Cardiac fibroblast (primary cell): ENCODE measurements at regions not wholly inside any gene's neighbourhood (a gene's known extent, or its start where the extent isn't known, plus 50 kb on each side); places are given as distances from the start of the nearest gene placed in this dataset.
A peak's percentile ranks its signal among the peaks of the same experiment; 100 is the strongest.

Experiments
- DNase-seq, 2 donors: peaks; one replicate each; pipeline versions ENCODE4 v3.0.0 to v3.0.0-alpha.2; 2010; ENCODE audit warnings: low read depth in 2 of 2
- H3K4me3 ChIP-seq, 2 donors: replicated peaks in 1 of 2; 1 replicate in 1 of 2; 2 replicates in 1 of 2; pipeline ENCODE4 v1.5.1; 2011; ENCODE audit warnings: low read depth in 2 of 2, low read length in 2 of 2, mild to moderate bottlenecking in 2 of 2, moderate library complexity in 1 of 2
- CTCF ChIP-seq: IDR thresholded peaks from one replicate; pipeline ENCODE4 v1.5.1; 2011; ENCODE audit warnings: low read depth, mild to moderate bottlenecking, low read length, inconsistent platforms

- TF ChIP-seq CTCF, result no peak
- no peak overlapping the region for H3K4me3 ChIP-seq
- DNase-seq, result peak in 1 of 2 donors; percentile 21
These were observed 245.3 kb upstream of the RUNX1 start for GRCh38 chr21:35294231-35294898.

GRCh38 chr21:35291973-35292627 lies 243.0 kb upstream of the RUNX1 start:
- no peak for TF ChIP-seq CTCF
- DNase-seq, result no peak
- H3K4me3 ChIP-seq, result no peak overlapping the region

GRCh38 chr21:35291034-35291433 lies 241.9 kb upstream of the RUNX1 start:
- no peak overlapping the region for H3K4me3 ChIP-seq
- TF ChIP-seq CTCF, result no peak
- no peak for DNase-seq

DNA sequence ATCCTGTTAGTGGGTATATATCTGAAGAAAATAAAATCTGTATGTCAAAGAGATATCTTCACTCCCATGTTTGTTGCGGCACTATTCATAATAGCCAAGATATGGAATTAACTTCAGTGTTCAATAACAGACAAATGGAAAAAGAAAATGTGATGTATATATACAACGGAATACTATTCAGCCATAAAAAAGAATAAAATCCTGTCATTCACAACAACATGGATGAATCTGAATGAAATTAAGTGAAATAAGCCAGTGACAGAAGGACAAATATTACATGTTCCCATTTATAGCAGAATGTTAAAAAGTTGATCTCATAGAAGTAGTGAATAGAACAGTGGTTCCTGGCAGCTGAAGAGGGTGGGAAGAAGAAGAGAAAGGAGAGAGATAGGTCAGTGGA lies 239.1 kb upstream of the RUNX1 start:
- DNase-seq, result no peak
- no peak for TF ChIP-seq CTCF
- no peak overlapping the region for H3K4me3 ChIP-seq

DNA sequence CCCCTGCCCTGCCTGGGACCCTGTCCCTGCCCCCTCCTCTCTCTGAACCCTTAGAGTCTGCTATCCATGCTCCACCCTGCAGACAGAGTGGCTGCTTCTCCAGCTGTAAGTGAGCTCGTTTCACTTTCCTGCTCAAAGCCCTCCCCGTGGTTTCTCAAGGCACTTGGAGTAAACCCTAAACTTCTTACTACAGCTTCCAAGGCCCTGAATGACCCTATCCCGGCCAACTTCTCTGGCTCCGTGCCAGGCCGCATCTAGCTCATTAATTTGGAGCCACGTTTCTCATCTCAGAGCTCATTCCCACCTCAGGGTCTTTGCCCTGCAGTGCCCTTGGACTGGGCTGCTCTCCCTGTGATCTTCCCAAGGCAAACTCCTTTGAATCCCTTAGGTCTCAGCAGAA lies 235.1 kb upstream of the RUNX1 start:
- TF ChIP-seq CTCF, result no peak
- peak in 1 of 2 donors; percentile 54 for DNase-seq
- no peak overlapping the region for H3K4me3 ChIP-seq

DNA sequence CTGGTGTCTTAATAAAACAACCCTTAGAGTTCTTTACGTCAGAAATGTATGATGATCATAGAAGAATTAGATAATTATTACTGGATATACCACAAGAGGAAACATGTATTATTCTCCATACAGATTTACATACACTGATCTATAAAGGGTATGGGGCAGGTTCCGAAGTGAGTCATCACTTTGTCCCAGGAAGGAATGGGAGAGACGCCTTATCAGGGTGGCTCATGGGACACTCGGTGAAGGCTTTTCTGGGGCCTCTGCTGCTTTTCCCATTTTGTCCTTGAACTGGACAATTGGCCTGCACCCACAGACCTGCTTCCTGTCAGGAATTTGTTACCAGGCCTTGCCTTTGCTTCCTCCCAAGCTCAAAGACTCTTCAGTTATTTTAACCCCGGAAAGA lies 233.8 kb upstream of the RUNX1 start:
- H3K4me3 ChIP-seq, result no peak overlapping the region
- DNase-seq, result no peak
- TF ChIP-seq CTCF, result no peak
